Kidney (tissue), 13 donors: ENCODE measurements at regions not wholly inside any gene's neighbourhood (a gene's known extent, or its start where the extent isn't known, plus 50 kb on each side); places are given as distances from the start of the nearest gene placed in this dataset.

ENCODE experiments used
- DNase-seq, 5 donors: peaks; one replicate each; pipeline ENCODE4 v3.0.0-alpha.2; 2013 to 2020
- FAIRE-seq: peaks from 2 replicates; lab custom pipeline; 2012; peaks lifted over from hg19 to GRCh38; lab: Jason Lieb, UNC
- H3K27ac ChIP-seq, 2 donors: one replicate each; pipeline ENCODE4 v1.7.0; 2013; ENCODE audit warnings: low read depth in 2 of 2, low read length in 2 of 2, inconsistent platforms in 1 of 2
- H3K27me3 ChIP-seq: one replicate; pipeline ENCODE4 v1.7.1; 2013; ENCODE audit warnings: low read length, inconsistent platforms; ENCODE audit not compliant: control insufficient read depth, insufficient read depth
- H3K36me3 ChIP-seq, 3 donors: one replicate each; pipeline versions ENCODE4 v1.7.0 to v1.7.1; 2013; ENCODE audit warnings: low read length in 3 of 3, control low read depth in 1 of 3, inconsistent platforms in 1 of 3; ENCODE audit not compliant: insufficient read depth in 3 of 3, control insufficient read depth in 2 of 3
- H3K4me1 ChIP-seq, 3 donors: one replicate each; pipeline versions ENCODE4 v1.7.0 to v1.7.1; 2013; ENCODE audit warnings: low read length in 3 of 3, inconsistent platforms in 1 of 3, low read depth in 1 of 3; ENCODE audit not compliant: control insufficient read depth in 2 of 3, insufficient read depth in 2 of 3
- H3K4me3 ChIP-seq, 3 donors: one replicate each; pipeline versions ENCODE4 v1.7.0 to v1.8.1; 2013; ENCODE audit warnings: low read length in 3 of 3, control low read depth in 1 of 3, inconsistent platforms in 1 of 3
- H3K9ac ChIP-seq, 3 donors: one replicate each; pipeline versions ENCODE4 v1.7.0 to v1.7.1; 2013; ENCODE audit warnings: low read length in 3 of 3, control low read depth in 1 of 3, inconsistent platforms in 1 of 3
- H3K9me3 ChIP-seq, 3 donors: one replicate each; pipeline versions ENCODE4 v1.7.0 to v1.7.1; 2013; ENCODE audit warnings: low read length in 3 of 3, control low read depth in 1 of 3, inconsistent platforms in 1 of 3; ENCODE audit not compliant: control insufficient read depth in 2 of 3, insufficient read depth in 1 of 3
- CTCF ChIP-seq: IDR thresholded peaks from 3 replicates; pipeline ENCODE4 v1.5.1; 2012; ENCODE audit warnings: mild to moderate bottlenecking, moderate library complexity, borderline replicate concordance; ENCODE audit not compliant: insufficient read depth; ENCODE audit errors: extremely low read depth
- intact Hi-C: fragments of 100-400 bp; cut with DNase I; formaldehyde crosslinking; loops from one replicate; pipeline ENCODE4 v1.11.1; 2022
- donor health status: control.
- donor health status: control.
- donor health status: control.
- donor health status: control.
- donor health status: control.
- donor health status: DM: yes; HTN: yes; CAD: no.
- donor health status: Normal renal cell carcinoma (clear cell type).

GRCh38 chr1:242712248-242712647, 187.8 kb upstream of the PLD5 start:
- no peak overlapping the region for H3K9ac ChIP-seq
- no peak overlapping the region for H3K4me3 ChIP-seq
- no peaks in the 10 kb centered on the region for H3K27me3 ChIP-seq
- DNase-seq (no peak), FAIRE-seq (no peak)
- intact Hi-C loops, result no loop called here
- TF ChIP-seq CTCF, result no peak
- H3K36me3 ChIP-seq, result no peaks in the 10 kb centered on the region
- no peaks in the 10 kb centered on the region for H3K4me1 ChIP-seq
- no peaks in the 10 kb centered on the region for H3K9me3 ChIP-seq
- H3K27ac ChIP-seq, result no peak overlapping the region

GRCh38 chr1:242710847-242711246, 186.3 kb upstream of the PLD5 start:
- DNase-seq (no peak), FAIRE-seq (no peak)
- no peak overlapping the region for H3K27ac ChIP-seq

GRCh38 chr1:242710286-242710685, 185.8 kb upstream of the PLD5 start:
- H3K9ac ChIP-seq, result no peak overlapping the region
- no peaks in the 10 kb centered on the region for H3K36me3 ChIP-seq
- H3K27me3 ChIP-seq, result no peaks in the 10 kb centered on the region
- FAIRE-seq (no peak), DNase-seq (no peak)
- no peak for TF ChIP-seq CTCF
- H3K4me3 ChIP-seq, result no peak overlapping the region
- no peaks in the 10 kb centered on the region for H3K9me3 ChIP-seq
- intact Hi-C loops, result no loop called here
- H3K27ac ChIP-seq, result no peak overlapping the region
- no peaks in the 10 kb centered on the region for H3K4me1 ChIP-seq

More at GRCh38 chr1:242710847-242711246, 186.3 kb upstream of the PLD5 start:
- TF ChIP-seq CTCF, result no peak
- intact Hi-C loops, result no loop called here
- no peak overlapping the region for H3K4me3 ChIP-seq
- no peaks in the 10 kb centered on the region for H3K36me3 ChIP-seq
- H3K4me1 ChIP-seq, result no peaks in the 10 kb centered on the region
- no peaks in the 10 kb centered on the region for H3K27me3 ChIP-seq
- H3K9ac ChIP-seq, result no peak overlapping the region
- H3K9me3 ChIP-seq, result no peaks in the 10 kb centered on the region

DNA sequence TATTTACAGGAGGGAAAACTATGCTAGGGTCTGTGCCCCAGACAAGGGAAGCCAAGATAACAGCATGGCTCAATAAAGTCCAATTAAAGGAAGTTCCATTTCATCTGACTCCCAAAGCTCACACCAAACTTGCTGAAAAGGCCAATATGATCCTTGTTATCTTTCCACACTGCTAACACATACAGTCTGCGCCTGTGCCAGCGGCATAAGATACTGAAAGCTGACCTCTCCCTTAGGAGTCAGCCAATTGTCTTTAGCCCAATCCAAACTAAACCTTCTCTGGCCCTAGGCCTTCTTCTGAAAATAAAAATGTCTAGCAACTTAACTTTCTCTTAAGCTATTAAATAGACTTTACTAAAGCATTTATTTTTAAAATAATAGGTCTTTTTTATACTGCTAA, 179.0 kb upstream of the PLD5 start:
- FAIRE-seq (no peak), DNase-seq (no peak)
- H3K36me3 ChIP-seq, result no peaks in the 10 kb centered on the region
- intact Hi-C loops, result no loop called here
- H3K4me1 ChIP-seq, result no peaks in the 10 kb centered on the region
- H3K4me3 ChIP-seq, result no peak overlapping the region
- no peaks in the 10 kb centered on the region for H3K27me3 ChIP-seq
- no peaks in the 10 kb centered on the region for H3K9me3 ChIP-seq
- no peak overlapping the region for H3K9ac ChIP-seq
- no peak overlapping the region for H3K27ac ChIP-seq
- no peak for TF ChIP-seq CTCF
